ENCODE measurements at regions not wholly inside any gene's neighbourhood (a gene's known extent, or its start where the extent isn't known, plus 50 kb on each side); places are given as distances from the start of the nearest gene placed in this dataset.

DNA sequence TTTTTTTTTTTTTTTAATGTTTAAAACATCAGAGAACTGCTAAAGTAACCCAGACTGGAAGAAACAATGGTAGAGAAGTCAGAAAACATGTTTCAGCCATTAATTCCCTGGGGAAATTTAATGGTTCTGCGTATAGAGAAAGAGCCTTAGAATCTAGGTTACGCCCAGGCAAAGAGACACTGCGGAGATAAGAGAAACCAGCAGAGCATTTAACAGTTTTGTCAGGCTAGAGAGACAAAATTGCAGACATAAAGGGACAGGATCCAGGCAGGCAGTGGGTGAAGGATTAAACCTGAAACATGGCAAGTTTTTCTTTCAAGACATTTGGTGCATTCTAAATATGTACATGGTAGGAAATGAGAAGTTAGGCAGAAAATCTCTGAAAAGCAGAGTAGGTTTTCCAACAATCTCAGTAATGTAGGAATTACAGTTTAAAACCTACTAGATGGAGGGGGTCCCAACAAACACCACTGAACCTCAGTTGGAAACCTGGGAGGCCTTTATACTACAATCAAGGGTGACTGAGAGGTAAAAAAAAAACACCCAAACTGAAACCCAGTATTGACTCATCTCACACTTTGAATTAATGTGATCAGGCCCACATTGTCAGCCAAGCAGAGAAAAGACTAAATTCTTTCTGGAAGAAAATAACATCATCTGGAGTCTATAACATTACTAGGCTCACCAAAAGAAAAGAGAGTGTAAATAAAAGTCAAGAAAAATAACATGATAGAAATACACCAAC, 254.2 kb upstream of the NWD2 start:
- Mint-ChIP-seq H3K27me3 (no peaks in the 10 kb centered on the region), H3K36me3 (ENCODE audit: low read depth) (no peaks in the 10 kb centered on the region), H3K9me3 (no peaks in the 10 kb centered on the region), H3K27ac (no peak overlapping the region), H3K4me3 (no peak overlapping the region), H3K4me1 (no peaks in the 10 kb centered on the region)
- intact Hi-C loops (cut with micrococcal nuclease), result no loop called here
- no peak for DNase-seq

DNA sequence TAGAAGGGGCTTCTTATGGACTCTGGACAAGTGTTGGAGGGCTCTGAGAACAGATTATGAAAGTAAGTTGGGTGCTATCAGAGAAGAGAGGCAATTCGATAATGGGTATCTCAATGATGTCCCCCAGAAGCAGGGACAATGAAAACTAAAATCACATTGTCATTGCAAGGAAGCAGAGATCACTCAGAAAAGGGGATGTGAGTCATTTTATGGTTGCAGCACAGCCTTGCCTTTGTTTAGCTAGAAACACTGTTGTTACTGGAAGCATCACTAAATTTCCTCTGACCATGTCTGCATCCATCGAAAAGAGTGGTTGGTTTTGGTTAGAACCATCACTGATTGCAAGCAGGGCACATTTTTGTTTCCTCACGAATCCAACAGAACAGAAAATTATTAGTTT, 246.8 kb upstream of the NWD2 start:
- H3K9me3 Mint-ChIP-seq, result no peaks in the 10 kb centered on the region
- DNase-seq, result no peak
- no peak overlapping the region for H3K27ac Mint-ChIP-seq
- no peaks in the 10 kb centered on the region for H3K4me1 Mint-ChIP-seq
- H3K27me3 Mint-ChIP-seq, result no peaks in the 10 kb centered on the region
- no peak overlapping the region for H3K4me3 Mint-ChIP-seq
- intact Hi-C loops (cut with micrococcal nuclease), result no loop called here
- H3K36me3 Mint-ChIP-seq (ENCODE audit: low read depth), result no peaks in the 10 kb centered on the region

DNA sequence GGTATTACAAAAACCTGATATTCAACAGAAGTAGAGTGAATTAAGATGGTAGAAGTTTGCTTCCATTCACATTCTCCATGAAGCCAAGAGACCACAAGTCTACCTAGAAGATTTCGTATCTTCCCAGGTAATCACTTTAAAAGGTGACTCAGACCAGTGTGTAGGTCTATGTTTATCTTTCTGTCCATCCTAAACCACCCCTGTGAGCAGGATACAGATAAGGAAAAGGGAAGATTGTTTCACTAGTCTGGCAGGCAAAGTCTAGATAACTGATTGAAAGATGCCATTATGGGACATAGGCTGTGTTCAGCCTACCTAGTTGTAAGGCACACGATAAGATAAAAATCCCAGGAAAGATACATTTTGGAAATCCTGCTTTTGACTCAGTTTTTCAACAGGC, 244.3 kb upstream of the NWD2 start:
- no peaks in the 10 kb centered on the region for H3K36me3 Mint-ChIP-seq (ENCODE audit: low read depth)
- DNase-seq, result no peak
- H3K4me1 Mint-ChIP-seq, result no peaks in the 10 kb centered on the region

DNA sequence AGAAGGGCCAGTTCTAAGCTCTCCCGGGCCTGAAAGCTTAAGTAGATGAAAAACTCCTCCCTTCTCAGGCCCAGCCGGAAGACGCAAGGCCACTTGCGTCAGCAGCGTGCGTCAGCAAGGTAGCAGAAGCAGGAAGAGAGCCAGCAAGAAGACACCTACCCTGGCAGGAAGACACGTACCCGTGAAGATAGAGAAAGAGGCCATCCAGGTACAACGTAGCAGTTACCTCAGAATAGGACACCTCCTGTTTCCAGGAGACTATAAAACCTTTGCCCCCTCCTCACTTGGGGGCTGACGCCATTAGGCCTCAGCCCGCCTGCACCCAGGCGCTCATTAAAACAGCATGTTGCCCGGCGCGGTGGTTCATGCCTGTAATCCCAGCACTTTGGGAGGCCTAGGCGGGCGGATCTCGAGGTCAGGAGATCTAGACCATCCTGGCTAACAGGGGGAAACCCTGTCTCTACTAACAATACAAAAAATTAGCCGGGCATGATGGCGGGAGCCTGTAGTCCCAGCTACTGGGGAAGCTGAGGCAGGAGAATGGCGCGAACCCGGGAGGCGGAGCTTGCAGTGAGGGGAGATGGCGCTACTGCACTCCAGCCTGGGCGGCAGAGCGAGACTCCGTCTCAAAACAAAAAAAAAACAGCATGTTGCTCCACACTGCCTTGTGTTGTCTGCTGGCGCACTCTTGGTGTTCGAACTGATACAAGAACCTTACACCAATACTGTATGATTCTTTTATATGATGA, 242.7 kb upstream of the NWD2 start:
- Mint-ChIP-seq H3K36me3 (ENCODE audit: low read depth) (no peaks in the 10 kb centered on the region), H3K4me1 (no peaks in the 10 kb centered on the region), H3K27ac (no peak overlapping the region), H3K4me3 (no peak overlapping the region), H3K9me3 (no peaks in the 10 kb centered on the region), H3K27me3 (no peaks in the 10 kb centered on the region)
- DNase-seq, result no peak
- intact Hi-C loops (cut with micrococcal nuclease), result no loop called here

More for the DNA sequence above, 244.3 kb upstream of the NWD2 start:
- H3K4me3 Mint-ChIP-seq, result no peak overlapping the region
- intact Hi-C loops (cut with micrococcal nuclease), result no loop called here
- H3K27me3 Mint-ChIP-seq, result no peaks in the 10 kb centered on the region
- H3K9me3 Mint-ChIP-seq, result no peaks in the 10 kb centered on the region
- H3K27ac Mint-ChIP-seq, result no peak overlapping the region

DNA sequence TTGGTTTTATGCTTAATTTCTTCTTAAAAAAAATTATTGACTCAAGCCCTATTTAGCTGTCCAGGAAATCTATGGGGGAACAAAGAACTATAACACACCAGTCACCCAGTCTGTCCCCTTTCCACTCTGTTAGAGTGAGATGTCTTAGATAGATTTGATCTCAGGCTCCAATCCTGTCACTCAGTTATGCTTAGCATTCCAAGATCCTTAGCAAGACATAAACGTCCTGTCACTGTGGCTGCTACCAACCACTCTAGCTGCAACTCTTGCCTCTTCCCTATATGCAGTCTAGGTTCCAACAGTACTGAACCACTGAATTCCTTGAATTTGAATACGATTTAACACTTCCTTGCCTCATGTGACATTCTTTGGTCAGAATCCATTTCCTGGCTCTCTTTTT, 241.9 kb upstream of the NWD2 start:
- Mint-ChIP-seq H3K4me3 (no peak overlapping the region), H3K4me1 (no peaks in the 10 kb centered on the region), H3K9me3 (no peaks in the 10 kb centered on the region), H3K27ac (no peak overlapping the region), H3K36me3 (ENCODE audit: low read depth) (no peaks in the 10 kb centered on the region), H3K27me3 (no peaks in the 10 kb centered on the region)
- intact Hi-C loops (cut with micrococcal nuclease), result no loop called here
- DNase-seq, result no peak

DNA sequence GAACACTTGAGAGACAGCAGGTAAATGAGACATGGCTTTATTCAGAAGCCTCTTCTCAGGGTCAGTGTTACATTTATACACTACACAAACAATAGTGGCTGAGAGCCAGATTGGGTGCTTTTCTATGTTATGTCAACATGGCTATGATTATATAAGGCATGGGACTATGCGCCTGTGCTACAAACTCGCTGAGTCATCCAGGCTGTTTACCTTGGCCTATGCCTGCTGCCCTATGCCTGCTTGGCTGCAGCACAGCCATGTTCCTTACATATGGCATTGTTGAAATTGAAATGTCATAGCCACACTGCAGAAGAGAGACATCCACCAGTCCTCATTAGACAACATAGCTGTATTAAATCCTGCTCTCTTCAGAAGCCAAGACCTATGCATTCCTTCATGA, 236.3 kb upstream of the NWD2 start:
- no peaks in the 10 kb centered on the region for H3K9me3 Mint-ChIP-seq
- intact Hi-C loops (cut with micrococcal nuclease), result no loop called here
- no peak overlapping the region for H3K4me3 Mint-ChIP-seq
- no peaks in the 10 kb centered on the region for H3K27me3 Mint-ChIP-seq
- no peaks in the 10 kb centered on the region for H3K4me1 Mint-ChIP-seq
- no peak for DNase-seq
- no peaks in the 10 kb centered on the region for H3K36me3 Mint-ChIP-seq (ENCODE audit: low read depth)
- no peak overlapping the region for H3K27ac Mint-ChIP-seq

DNA sequence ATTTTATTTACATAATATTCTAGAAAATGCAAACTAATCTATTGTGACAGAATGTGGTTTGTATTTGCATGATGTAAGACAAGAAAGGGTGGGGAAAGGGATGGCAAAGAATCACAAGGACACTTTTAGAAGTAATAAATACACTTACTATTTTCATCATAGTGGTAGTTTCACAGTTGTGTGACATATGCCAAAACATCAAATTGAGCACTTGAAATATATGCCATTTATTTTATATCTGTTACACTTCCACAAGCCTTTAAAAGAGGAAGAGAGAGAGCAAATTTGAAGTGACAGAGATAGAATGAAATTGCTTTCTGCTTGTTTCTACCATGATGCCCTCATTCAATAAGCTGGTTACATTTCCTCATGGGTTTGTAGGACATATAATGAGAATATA, 230.0 kb upstream of the NWD2 start:
- intact Hi-C loops (cut with micrococcal nuclease), result no loop called here
- no peaks in the 10 kb centered on the region for H3K27me3 Mint-ChIP-seq
- no peaks in the 10 kb centered on the region for H3K4me1 Mint-ChIP-seq
- no peaks in the 10 kb centered on the region for H3K9me3 Mint-ChIP-seq
- no peak overlapping the region for H3K27ac Mint-ChIP-seq
- no peak for DNase-seq
- no peaks in the 10 kb centered on the region for H3K36me3 Mint-ChIP-seq (ENCODE audit: low read depth)
- H3K4me3 Mint-ChIP-seq, result no peak overlapping the region

DNA sequence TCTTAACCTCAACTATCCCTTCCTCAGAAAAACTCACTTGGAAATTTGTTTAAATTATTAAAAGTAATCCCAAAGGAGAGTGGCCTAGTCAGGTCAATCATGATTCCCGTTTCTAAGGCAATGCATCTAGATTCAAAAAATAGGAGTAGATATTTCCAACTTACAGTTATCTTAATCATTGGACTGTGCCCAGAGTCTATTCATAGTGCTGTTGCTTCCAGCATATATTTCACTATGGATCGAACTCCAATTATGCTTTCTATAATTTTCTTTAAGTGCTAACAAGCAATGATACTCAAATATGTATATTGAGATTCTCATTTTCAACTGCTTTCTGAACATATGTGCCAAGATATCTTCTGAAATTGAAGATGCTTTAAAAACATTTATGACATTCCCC, 229.2 kb upstream of the NWD2 start:
- DNase-seq, result no peak
- intact Hi-C loops (cut with micrococcal nuclease), result no loop called here
- Mint-ChIP-seq H3K27ac (no peak overlapping the region), H3K36me3 (ENCODE audit: low read depth) (no peaks in the 10 kb centered on the region), H3K27me3 (no peaks in the 10 kb centered on the region), H3K9me3 (no peaks in the 10 kb centered on the region), H3K4me3 (no peak overlapping the region), H3K4me1 (no peaks in the 10 kb centered on the region)

DNA sequence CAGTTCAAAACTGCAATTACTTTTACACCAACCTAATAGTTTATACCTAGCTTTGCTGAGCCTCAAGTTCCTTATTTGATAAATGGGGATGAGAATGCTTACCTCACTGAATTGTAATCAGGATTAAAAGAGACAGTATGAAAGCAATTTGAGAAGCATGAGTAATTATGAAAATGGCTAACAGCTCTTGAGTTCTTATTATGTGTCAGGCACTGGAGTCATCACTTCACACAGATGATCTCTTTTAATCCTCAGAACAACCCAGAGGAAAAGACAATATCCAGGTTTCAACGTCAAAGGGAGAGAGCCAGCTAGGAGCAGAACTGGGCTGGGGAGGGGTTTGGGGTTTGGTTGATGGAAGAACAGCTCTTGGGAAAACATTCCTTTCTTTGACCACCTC, 221.0 kb upstream of the NWD2 start:
- H3K27ac Mint-ChIP-seq, result no peak overlapping the region

DNA sequence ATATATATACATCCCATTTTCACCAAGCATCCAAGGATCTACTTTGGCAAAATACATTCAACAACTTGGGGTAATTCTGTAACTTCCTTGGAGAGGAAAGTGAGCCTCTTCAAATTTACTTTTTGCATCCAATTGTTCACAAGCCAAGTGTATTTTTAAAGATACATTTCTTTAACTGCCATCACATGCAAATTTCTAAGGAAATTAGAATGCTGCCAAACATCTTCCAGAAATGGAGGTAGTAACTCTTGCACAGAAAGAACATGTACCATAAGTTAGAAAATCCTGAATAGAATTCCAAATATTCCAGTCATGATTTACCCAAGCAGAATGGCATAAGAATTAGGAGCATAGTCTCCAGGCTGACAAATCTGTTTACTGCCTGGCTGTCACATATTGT, 220.5 kb upstream of the NWD2 start:
- no peak overlapping the region for H3K4me3 Mint-ChIP-seq
- H3K4me1 Mint-ChIP-seq, result no peaks in the 10 kb centered on the region
- no peaks in the 10 kb centered on the region for H3K27me3 Mint-ChIP-seq
- peaks cover 4% of the 10 kb centered on the region for H3K9me3 Mint-ChIP-seq
- DNase-seq, result no peak
- H3K36me3 Mint-ChIP-seq (ENCODE audit: low read depth), result no peaks in the 10 kb centered on the region
- intact Hi-C loops (cut with micrococcal nuclease), result no loop called here
- no peak overlapping the region for H3K27ac Mint-ChIP-seq

More for the DNA sequence above, 221.0 kb upstream of the NWD2 start:
- Mint-ChIP-seq H3K4me3 (no peak overlapping the region), H3K36me3 (ENCODE audit: low read depth) (no peaks in the 10 kb centered on the region), H3K9me3 (peaks cover 4% of the 10 kb centered on the region), H3K27me3 (no peaks in the 10 kb centered on the region), H3K4me1 (no peaks in the 10 kb centered on the region)
- DNase-seq, result no peak
- intact Hi-C loops (cut with micrococcal nuclease), result no loop called here

DNA sequence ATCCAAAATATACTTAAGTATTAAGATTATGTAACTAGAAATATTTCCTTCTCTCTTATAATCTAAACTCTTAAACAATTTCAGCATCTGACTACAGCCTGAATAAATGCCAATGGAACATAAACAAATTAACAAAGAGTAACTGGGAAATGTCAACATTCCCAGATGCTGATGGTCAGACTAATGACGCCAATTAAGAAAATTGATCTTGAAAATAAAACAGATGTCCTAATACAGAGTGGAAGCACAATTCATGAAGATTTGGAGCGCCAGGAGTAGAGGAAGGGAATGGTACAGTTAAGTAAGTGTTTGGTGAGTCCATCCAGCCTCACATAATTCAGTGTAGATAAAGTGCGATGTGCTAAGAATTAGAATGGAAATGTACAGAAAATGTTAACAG, 203.7 kb upstream of the NWD2 start:
- no peaks in the 10 kb centered on the region for H3K4me1 Mint-ChIP-seq
- intact Hi-C loops (cut with micrococcal nuclease), result no loop called here
- no peaks in the 10 kb centered on the region for H3K9me3 Mint-ChIP-seq
- no peak overlapping the region for H3K4me3 Mint-ChIP-seq
- no peak overlapping the region for H3K27ac Mint-ChIP-seq
- H3K36me3 Mint-ChIP-seq (ENCODE audit: low read depth), result no peaks in the 10 kb centered on the region
- no peaks in the 10 kb centered on the region for H3K27me3 Mint-ChIP-seq
- no peak for DNase-seq

DNA sequence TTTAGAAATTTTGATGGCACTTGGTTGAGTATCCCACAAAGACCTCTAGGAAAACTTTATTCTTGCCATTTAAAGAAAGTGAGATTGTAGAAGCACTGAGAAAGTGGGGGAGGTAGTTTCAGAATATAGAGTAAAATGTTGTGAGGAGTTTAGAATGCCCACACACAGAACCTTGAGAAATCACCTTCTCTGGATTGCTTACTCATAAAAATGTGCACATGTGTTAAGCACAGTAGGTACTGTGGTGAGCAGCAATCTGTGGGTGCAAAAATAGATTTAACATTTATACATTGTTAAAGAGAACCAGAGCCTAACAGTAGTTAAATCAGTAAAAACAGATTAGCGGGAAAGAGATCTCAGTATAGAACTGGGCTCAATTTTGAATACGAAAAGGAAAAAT, 201.2 kb upstream of the NWD2 start:
- Mint-ChIP-seq H3K36me3 (ENCODE audit: low read depth) (no peaks in the 10 kb centered on the region), H3K27me3 (no peaks in the 10 kb centered on the region), H3K27ac (no peak overlapping the region), H3K4me3 (no peak overlapping the region), H3K4me1 (no peaks in the 10 kb centered on the region), H3K9me3 (no peaks in the 10 kb centered on the region)
- DNase-seq, result no peak
- intact Hi-C loops (cut with micrococcal nuclease), result no loop called here

DNA sequence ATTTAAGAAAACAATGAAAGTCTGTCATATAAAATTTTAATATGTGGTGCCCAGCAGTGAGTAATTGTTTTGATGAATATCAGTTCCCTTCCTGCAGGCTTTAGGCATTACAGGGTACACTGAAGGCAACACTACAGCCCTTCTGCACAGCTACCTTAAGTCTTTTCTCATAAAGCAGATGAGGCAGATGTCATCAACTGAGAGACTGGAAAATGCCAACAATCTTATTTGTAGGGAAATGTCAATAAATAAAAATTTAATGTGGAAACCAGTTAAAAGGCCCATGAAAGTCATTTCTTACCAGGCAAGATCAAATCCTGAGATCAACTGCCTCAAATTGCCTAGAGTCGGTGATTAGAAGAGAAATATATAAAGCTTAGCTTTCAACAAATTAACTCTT, 193.4 kb upstream of the NWD2 start:
- no peaks in the 10 kb centered on the region for H3K4me1 Mint-ChIP-seq
- intact Hi-C loops (cut with micrococcal nuclease), result no loop called here
- no peak overlapping the region for H3K4me3 Mint-ChIP-seq
- no peaks in the 10 kb centered on the region for H3K27me3 Mint-ChIP-seq
- DNase-seq, result no peak
- no peak overlapping the region for H3K27ac Mint-ChIP-seq
- H3K36me3 Mint-ChIP-seq (ENCODE audit: low read depth), result no peaks in the 10 kb centered on the region
- peaks cover 4% of the 10 kb centered on the region for H3K9me3 Mint-ChIP-seq

DNA sequence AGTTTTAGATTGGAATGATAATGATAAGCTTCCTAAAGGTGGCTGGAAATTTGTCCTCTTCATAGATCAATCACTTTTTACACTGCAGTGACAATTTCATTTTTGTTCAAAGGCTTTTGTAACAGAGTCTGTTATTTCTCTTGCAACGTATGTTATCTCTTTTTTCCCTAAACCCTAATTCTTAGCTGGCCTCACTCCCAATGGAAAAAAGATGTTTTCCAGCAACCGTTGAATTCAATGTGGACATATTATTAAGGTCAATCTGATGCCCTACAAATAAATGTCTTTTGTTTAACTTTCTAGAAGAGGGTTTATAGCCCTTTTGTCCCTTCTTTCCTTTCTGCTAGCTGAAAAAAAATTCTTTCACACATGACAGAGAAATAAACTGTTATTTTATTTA, 192.7 kb upstream of the NWD2 start:
- DNase-seq, result no peak
- Mint-ChIP-seq H3K9me3 (peaks cover 4% of the 10 kb centered on the region), H3K4me3 (no peak overlapping the region), H3K36me3 (ENCODE audit: low read depth) (no peaks in the 10 kb centered on the region), H3K27ac (no peak overlapping the region), H3K27me3 (no peaks in the 10 kb centered on the region), H3K4me1 (no peaks in the 10 kb centered on the region)
- intact Hi-C loops (cut with micrococcal nuclease), result no loop called here
